Sigmoid colon (tissue), 4 donors: ENCODE measurements at regions not wholly inside any gene's neighbourhood (a gene's known extent, or its start where the extent isn't known, plus 50 kb on each side); places are given as distances from the start of the nearest gene placed in this dataset.
A peak's percentile ranks its signal among the peaks of the same experiment; 100 is the strongest.

Experiments used
- POLR2A ChIP-seq, 2 donors: fragments of 450-650 bp; IDR thresholded peaks; one replicate each; pipeline ENCODE4 v1.6.1; 2016; ENCODE audit warnings: antibody characterized with exemption in 2 of 2, mild to moderate bottlenecking in 2 of 2, moderate library complexity in 2 of 2
- POLR2AphosphoS5 ChIP-seq, 4 donors: sonication (generic); formaldehyde crosslinking; IDR thresholded peaks; one replicate each; pipeline ENCODE4 v1.6.1; 2017; ENCODE audit warnings: antibody characterized with exemption in 4 of 4
- TF ChIP-seq, protein P1 (sequence below), 4 experiments: fragments of 450-650 bp in 3 of 4; fragments of 200-600 bp in 1 of 4; IDR thresholded peaks; one replicate each; pipeline ENCODE4 v1.5.1; 2016 to 2019; ENCODE audit warnings: antibody characterized with exemption in 4 of 4, mild to moderate bottlenecking in 3 of 4, moderate library complexity in 2 of 4

DNA sequence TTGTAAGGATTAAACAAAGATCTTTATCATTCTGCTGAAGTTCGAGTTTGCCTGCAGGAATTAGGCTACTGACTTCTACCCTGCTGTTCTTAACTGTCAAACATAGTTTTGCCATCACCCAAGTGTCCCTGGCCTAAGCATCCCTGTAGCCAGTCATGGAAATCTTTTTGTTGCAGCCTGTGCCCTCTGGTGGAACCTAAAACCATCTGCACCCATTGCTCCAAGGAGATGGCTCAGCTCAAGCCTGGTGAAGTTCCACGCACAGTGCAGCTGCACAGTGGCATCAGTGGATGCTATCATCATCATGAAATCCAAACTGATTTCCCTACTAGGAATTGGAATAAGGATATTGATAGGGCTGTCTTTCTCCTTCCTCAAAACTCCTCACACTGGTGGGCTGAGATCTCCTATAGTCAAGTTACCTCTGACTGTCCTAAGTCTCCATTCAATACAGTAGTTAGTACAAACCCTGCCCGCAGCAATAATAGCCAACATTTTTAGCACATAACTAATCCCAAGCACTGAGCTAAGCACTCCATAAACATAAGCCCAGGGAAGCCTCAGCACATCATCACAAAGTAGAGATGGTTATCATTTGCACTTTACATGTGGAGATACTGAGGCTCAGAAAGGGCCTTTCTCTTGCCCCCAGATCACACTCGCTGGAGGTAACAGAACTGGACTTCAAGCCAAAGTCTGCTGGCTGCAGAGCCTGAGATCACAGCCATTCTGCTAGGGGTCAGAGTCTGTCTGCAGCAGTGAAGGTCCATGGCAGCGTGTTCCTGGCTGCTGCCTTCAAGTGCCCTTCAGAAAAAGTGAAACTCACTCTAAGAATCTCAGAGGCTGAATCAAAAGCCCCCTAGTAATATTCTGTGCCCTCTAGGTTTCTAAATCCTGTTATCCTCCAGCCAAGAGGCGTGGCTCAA lies 77.2 kb upstream of the MC3R start:
- TF ChIP-seq, protein P1, sequence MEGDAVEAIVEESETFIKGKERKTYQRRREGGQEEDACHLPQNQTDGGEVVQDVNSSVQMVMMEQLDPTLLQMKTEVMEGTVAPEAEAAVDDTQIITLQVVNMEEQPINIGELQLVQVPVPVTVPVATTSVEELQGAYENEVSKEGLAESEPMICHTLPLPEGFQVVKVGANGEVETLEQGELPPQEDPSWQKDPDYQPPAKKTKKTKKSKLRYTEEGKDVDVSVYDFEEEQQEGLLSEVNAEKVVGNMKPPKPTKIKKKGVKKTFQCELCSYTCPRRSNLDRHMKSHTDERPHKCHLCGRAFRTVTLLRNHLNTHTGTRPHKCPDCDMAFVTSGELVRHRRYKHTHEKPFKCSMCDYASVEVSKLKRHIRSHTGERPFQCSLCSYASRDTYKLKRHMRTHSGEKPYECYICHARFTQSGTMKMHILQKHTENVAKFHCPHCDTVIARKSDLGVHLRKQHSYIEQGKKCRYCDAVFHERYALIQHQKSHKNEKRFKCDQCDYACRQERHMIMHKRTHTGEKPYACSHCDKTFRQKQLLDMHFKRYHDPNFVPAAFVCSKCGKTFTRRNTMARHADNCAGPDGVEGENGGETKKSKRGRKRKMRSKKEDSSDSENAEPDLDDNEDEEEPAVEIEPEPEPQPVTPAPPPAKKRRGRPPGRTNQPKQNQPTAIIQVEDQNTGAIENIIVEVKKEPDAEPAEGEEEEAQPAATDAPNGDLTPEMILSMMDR (IDR thresholded peaks at IDR 0.05): peak in 2 of 4 experiments; percentile 7 to 37
- TF ChIP-seq POLR2A (IDR thresholded peaks at IDR 0.05) (no peak), POLR2AphosphoS5 (IDR thresholded peaks at IDR 0.05) (no peak)
